ENCODE measurements at regions not wholly inside any gene's neighbourhood (a gene's known extent, or its start where the extent isn't known, plus 50 kb on each side); places are given as distances from the start of the nearest gene placed in this dataset.

DNA sequence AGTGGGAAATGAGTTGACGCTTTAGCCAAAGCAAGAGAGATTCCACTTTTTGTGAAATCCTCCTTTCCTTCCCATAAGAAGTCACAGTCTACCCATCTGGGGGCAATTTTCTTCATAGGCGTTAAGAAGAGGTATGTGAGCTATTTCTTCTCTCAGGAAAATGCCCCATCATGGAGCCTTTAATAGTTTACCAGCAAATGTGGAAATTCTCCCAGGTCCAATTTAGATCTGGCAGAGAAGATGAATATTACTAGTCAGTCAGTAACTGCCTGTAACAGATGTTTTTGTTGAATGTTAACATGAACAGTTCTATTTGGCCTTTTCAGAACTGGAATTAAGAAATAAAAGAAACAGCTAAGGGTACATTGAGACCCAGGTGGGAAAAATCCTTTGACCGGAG, 156.4 kb upstream of the RFX3 start:
- Histone ChIP-seq H3K27ac (ENCODE audit: insufficient read depth in 1 of 2, low read depth in 1 of 2, low read length in 2 of 2, poor library complexity in 1 of 2, severe bottlenecking in 2 of 2) (no peak overlapping the region), H3K27me3 (replicated peaks in 2 of 5; ENCODE audit: control insufficient read depth in 4 of 5, insufficient read depth in 5 of 5, low read length in 4 of 5) (no peaks in the 10 kb centered on the region), H3K4me1 (ENCODE audit: control extremely low read depth in 1 of 4, control insufficient read depth in 4 of 4, insufficient read depth in 4 of 4, low read length in 3 of 4) (no peaks in the 10 kb centered on the region), H3K9me3 (ENCODE audit: control extremely low read depth in 1 of 5, control insufficient read depth in 4 of 5, insufficient read depth in 2 of 5, low read depth in 1 of 5, low read length in 4 of 5) (no peaks in the 10 kb centered on the region), H3K36me3 (ENCODE audit: control insufficient read depth in 4 of 4, insufficient read depth in 4 of 4, low read length in 3 of 4) (no peaks in the 10 kb centered on the region), H3K4me3 (ENCODE audit: control insufficient read depth in 1 of 7, extremely low read depth in 1 of 7, insufficient read depth in 4 of 7, low read depth in 2 of 7, low read length in 6 of 7) (no peak overlapping the region)
- DNase-seq: no peak
- WGBS (ENCODE audit: insufficient coverage): 100% methylated on average over 2 of the region's 3 CpGs
- POLR2A ChIA-PET: no interaction called here
- CTCF ChIA-PET: interaction anchor here (1.3 kb wide), 1 partner anchor 30 kb away, joined by 3 read pairs; no protein-coding TSS in a partner anchor

DNA sequence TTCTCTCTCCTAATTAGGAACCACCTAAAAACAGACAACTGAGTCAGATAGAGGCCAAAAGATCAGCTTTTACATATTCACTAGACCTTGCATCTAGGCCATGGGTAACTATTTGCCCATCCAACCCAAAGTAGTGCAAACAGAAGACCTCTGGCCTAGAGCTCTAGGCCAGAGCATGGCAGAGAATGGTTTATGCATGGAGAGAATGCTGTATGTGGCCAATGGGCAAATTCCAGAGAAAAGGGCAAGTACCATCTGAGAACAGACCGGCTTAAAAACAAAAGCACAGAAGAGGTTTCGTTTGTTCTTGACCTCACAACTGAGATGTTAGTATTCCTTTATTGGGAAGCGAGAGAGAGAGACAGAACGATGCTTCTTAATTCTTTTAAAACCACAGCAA, 151.7 kb upstream of the RFX3 start:
- no peak overlapping the region for H3K4me3 ChIP-seq (ENCODE audit: control insufficient read depth in 1 of 7, extremely low read depth in 1 of 7, insufficient read depth in 4 of 7, low read depth in 2 of 7, low read length in 6 of 7)
- peaks cover 0 to 2% (median 0%) of the 10 kb centered on the region in 5 experiments for H3K27me3 ChIP-seq (replicated peaks in 2 of 5; ENCODE audit: control insufficient read depth in 4 of 5, insufficient read depth in 5 of 5, low read length in 4 of 5)
- no peak for DNase-seq
- H3K27ac ChIP-seq (ENCODE audit: insufficient read depth in 1 of 2, low read depth in 1 of 2, low read length in 2 of 2, poor library complexity in 1 of 2, severe bottlenecking in 2 of 2): no peak overlapping the region
- ChIA-PET CTCF (no interaction called here), POLR2A (no interaction called here)
- H3K36me3 ChIP-seq (ENCODE audit: control insufficient read depth in 4 of 4, insufficient read depth in 4 of 4, low read length in 3 of 4): no peaks in the 10 kb centered on the region
- 96% methylated on average over 3 of the region's 4 CpGs for WGBS (ENCODE audit: insufficient coverage)
- no peaks in the 10 kb centered on the region for H3K4me1 ChIP-seq (ENCODE audit: control extremely low read depth in 1 of 4, control insufficient read depth in 4 of 4, insufficient read depth in 4 of 4, low read length in 3 of 4)
- no peaks in the 10 kb centered on the region for H3K9me3 ChIP-seq (ENCODE audit: control extremely low read depth in 1 of 5, control insufficient read depth in 4 of 5, insufficient read depth in 2 of 5, low read depth in 1 of 5, low read length in 4 of 5)

DNA sequence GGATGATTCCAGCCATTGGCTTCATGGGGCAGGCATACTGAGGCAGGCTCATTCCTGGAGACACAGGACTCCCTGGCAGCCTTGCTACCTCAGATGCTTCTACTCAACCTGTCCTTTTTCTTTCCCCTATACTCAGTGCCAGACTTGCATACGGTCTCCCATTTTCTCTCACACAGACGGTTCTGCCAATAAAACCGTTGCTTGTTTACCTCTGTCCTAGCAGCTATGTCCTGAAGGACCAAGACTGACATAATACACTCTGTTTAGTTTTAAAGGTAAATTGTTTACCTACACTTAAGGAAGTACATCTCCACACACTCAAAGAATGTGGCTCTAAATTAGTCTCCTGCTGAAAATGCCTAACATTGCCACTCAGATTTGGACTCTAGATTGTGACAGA, 151.0 kb upstream of the RFX3 start:
- ChIA-PET CTCF (no interaction called here), POLR2A (no interaction called here)
- Histone ChIP-seq H3K9me3 (ENCODE audit: control extremely low read depth in 1 of 5, control insufficient read depth in 4 of 5, insufficient read depth in 2 of 5, low read depth in 1 of 5, low read length in 4 of 5) (no peaks in the 10 kb centered on the region), H3K27me3 (replicated peaks in 2 of 5; ENCODE audit: control insufficient read depth in 4 of 5, insufficient read depth in 5 of 5, low read length in 4 of 5) (peaks cover 0 to 2% (median 0%) of the 10 kb centered on the region in 5 experiments), H3K4me3 (ENCODE audit: control insufficient read depth in 1 of 7, extremely low read depth in 1 of 7, insufficient read depth in 4 of 7, low read depth in 2 of 7, low read length in 6 of 7) (no peak overlapping the region), H3K4me1 (ENCODE audit: control extremely low read depth in 1 of 4, control insufficient read depth in 4 of 4, insufficient read depth in 4 of 4, low read length in 3 of 4) (no peaks in the 10 kb centered on the region), H3K27ac (ENCODE audit: insufficient read depth in 1 of 2, low read depth in 1 of 2, low read length in 2 of 2, poor library complexity in 1 of 2, severe bottlenecking in 2 of 2) (no peak overlapping the region), H3K36me3 (ENCODE audit: control insufficient read depth in 4 of 4, insufficient read depth in 4 of 4, low read length in 3 of 4) (no peaks in the 10 kb centered on the region)
- DNase-seq: no peak
- 97% methylated on average over 3 of the region's 3 CpGs for WGBS (ENCODE audit: insufficient coverage)

DNA sequence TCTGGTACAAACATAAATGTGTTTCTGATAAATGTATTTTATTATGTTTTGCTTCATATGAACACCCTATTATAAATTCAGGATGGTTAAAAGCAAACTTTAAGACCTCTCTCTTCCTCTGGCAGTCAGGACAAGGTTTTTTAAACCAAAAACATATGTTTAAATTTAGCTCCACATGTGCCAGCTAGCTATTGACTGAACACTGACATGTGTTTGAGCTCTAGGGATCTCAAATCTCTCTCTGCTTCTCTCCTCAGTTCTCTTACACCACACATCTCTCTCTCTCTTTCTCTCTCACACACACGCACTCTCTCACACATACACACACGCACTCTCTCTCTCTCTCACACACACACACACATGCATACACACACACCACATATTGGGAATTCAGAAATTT, 150.1 kb upstream of the RFX3 start:
- H3K27ac ChIP-seq (ENCODE audit: insufficient read depth in 1 of 2, low read depth in 1 of 2, low read length in 2 of 2, poor library complexity in 1 of 2, severe bottlenecking in 2 of 2): no peak overlapping the region
- no peaks in the 10 kb centered on the region for H3K36me3 ChIP-seq (ENCODE audit: control insufficient read depth in 4 of 4, insufficient read depth in 4 of 4, low read length in 3 of 4)
- peaks cover 0 to 2% (median 0%) of the 10 kb centered on the region in 5 experiments for H3K27me3 ChIP-seq (replicated peaks in 2 of 5; ENCODE audit: control insufficient read depth in 4 of 5, insufficient read depth in 5 of 5, low read length in 4 of 5)
- WGBS (ENCODE audit: insufficient coverage): no CpG with 5 or more reads among the region's 2 CpGs
- H3K4me3 ChIP-seq (ENCODE audit: control insufficient read depth in 1 of 7, extremely low read depth in 1 of 7, insufficient read depth in 4 of 7, low read depth in 2 of 7, low read length in 6 of 7): no peak overlapping the region
- DNase-seq: no peak
- CTCF ChIA-PET: no interaction called here
- POLR2A ChIA-PET: no interaction called here
- H3K4me1 ChIP-seq (ENCODE audit: control extremely low read depth in 1 of 4, control insufficient read depth in 4 of 4, insufficient read depth in 4 of 4, low read length in 3 of 4): no peaks in the 10 kb centered on the region
- H3K9me3 ChIP-seq (ENCODE audit: control extremely low read depth in 1 of 5, control insufficient read depth in 4 of 5, insufficient read depth in 2 of 5, low read depth in 1 of 5, low read length in 4 of 5): no peaks in the 10 kb centered on the region

DNA sequence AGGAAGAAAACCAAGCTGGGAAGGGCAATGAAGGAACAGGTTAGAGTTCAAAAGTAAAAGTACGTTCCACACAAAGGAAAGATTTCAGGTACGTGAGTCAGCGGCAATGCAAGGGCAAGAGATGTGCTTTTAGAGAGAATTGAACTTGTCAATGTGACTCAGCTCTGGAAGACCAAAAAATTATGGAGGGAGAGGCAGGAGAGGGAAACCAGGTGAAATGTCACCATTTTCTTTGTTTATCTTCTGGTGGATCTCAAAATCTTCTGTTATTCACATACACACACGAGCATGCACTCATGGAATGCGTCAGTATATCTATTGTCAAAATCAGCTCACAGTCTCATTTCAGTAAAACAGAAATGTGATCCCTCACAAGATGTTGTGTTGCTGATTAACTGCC, 148.8 kb upstream of the RFX3 start:
- POLR2A ChIA-PET: no interaction called here
- peaks cover 0 to 2% (median 0%) of the 10 kb centered on the region in 5 experiments for H3K27me3 ChIP-seq (replicated peaks in 2 of 5; ENCODE audit: control insufficient read depth in 4 of 5, insufficient read depth in 5 of 5, low read length in 4 of 5)
- H3K4me1 ChIP-seq (ENCODE audit: control extremely low read depth in 1 of 4, control insufficient read depth in 4 of 4, insufficient read depth in 4 of 4, low read length in 3 of 4): no peaks in the 10 kb centered on the region
- no peak overlapping the region for H3K27ac ChIP-seq (ENCODE audit: insufficient read depth in 1 of 2, low read depth in 1 of 2, low read length in 2 of 2, poor library complexity in 1 of 2, severe bottlenecking in 2 of 2)
- CTCF ChIA-PET: no interaction called here
- WGBS (ENCODE audit: insufficient coverage): 100% methylated on average over 5 of the region's 5 CpGs
- H3K9me3 ChIP-seq (ENCODE audit: control extremely low read depth in 1 of 5, control insufficient read depth in 4 of 5, insufficient read depth in 2 of 5, low read depth in 1 of 5, low read length in 4 of 5): no peaks in the 10 kb centered on the region
- no peak for DNase-seq
- H3K36me3 ChIP-seq (ENCODE audit: control insufficient read depth in 4 of 4, insufficient read depth in 4 of 4, low read length in 3 of 4): no peaks in the 10 kb centered on the region
- no peak overlapping the region for H3K4me3 ChIP-seq (ENCODE audit: control insufficient read depth in 1 of 7, extremely low read depth in 1 of 7, insufficient read depth in 4 of 7, low read depth in 2 of 7, low read length in 6 of 7)

DNA sequence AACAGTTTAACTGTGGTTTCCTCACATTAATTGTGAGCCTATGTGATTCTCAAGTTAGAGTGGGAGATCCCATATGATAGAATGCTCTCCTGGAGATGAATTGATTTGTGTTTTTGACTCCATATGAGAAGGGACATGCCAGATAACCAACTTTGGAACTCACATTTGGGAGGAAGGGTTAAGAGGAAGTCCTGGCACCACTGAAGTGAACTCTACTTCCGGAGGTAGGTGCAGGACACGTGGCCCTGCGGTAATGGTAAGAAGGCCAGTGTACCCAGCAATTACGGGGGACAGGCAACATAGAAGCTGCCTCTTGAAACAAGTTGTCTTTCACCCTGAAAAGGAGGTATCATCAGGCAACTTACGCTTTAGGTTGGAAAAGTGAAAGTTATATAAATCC, 146.6 kb upstream of the RFX3 start:
- Histone ChIP-seq H3K9me3 (ENCODE audit: control extremely low read depth in 1 of 5, control insufficient read depth in 4 of 5, insufficient read depth in 2 of 5, low read depth in 1 of 5, low read length in 4 of 5) (no peaks in the 10 kb centered on the region), H3K4me3 (ENCODE audit: control insufficient read depth in 1 of 7, extremely low read depth in 1 of 7, insufficient read depth in 4 of 7, low read depth in 2 of 7, low read length in 6 of 7) (no peak overlapping the region), H3K4me1 (ENCODE audit: control extremely low read depth in 1 of 4, control insufficient read depth in 4 of 4, insufficient read depth in 4 of 4, low read length in 3 of 4) (no peaks in the 10 kb centered on the region), H3K27ac (ENCODE audit: insufficient read depth in 1 of 2, low read depth in 1 of 2, low read length in 2 of 2, poor library complexity in 1 of 2, severe bottlenecking in 2 of 2) (no peak overlapping the region), H3K36me3 (ENCODE audit: control insufficient read depth in 4 of 4, insufficient read depth in 4 of 4, low read length in 3 of 4) (no peaks in the 10 kb centered on the region), H3K27me3 (replicated peaks in 2 of 5; ENCODE audit: control insufficient read depth in 4 of 5, insufficient read depth in 5 of 5, low read length in 4 of 5) (peaks cover 0 to 2% (median 0%) of the 10 kb centered on the region in 5 experiments)
- ChIA-PET POLR2A (no interaction called here), CTCF (interaction anchor here (1.1 kb wide), 1 partner anchor 8 kb away, joined by 3 read pairs; no protein-coding TSS in a partner anchor)
- 82% methylated on average over 5 of the region's 5 CpGs for WGBS (ENCODE audit: insufficient coverage)
- DNase-seq: no peak

DNA sequence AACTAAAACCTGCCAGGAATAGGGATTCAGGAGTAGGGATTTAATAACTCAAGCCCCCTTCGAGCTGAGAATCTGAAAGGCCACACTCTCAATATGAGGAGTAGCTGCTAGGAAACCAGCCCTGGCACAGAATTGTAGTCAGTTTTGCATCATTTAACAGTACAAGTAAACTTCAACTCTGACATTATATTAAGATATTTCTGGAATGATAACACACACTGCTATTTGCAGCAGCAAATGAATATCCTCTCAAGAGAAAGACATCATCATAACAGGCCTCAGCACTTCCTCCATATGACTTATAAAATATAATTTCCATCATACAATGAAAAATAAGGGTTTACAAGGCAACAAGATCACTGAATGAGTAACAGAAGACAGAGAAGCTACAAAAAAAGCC, 138.2 kb upstream of the RFX3 start:
- POLR2A ChIA-PET: no interaction called here
- no peak overlapping the region for H3K4me3 ChIP-seq (ENCODE audit: control insufficient read depth in 1 of 7, extremely low read depth in 1 of 7, insufficient read depth in 4 of 7, low read depth in 2 of 7, low read length in 6 of 7)
- H3K27ac ChIP-seq (ENCODE audit: insufficient read depth in 1 of 2, low read depth in 1 of 2, low read length in 2 of 2, poor library complexity in 1 of 2, severe bottlenecking in 2 of 2): no peak overlapping the region
- no peaks in the 10 kb centered on the region for H3K9me3 ChIP-seq (ENCODE audit: control extremely low read depth in 1 of 5, control insufficient read depth in 4 of 5, insufficient read depth in 2 of 5, low read depth in 1 of 5, low read length in 4 of 5)
- H3K36me3 ChIP-seq (ENCODE audit: control insufficient read depth in 4 of 4, insufficient read depth in 4 of 4, low read length in 3 of 4): no peaks in the 10 kb centered on the region
- no peak for DNase-seq
- CTCF ChIA-PET: interaction anchor here (0.8 kb wide), 2 partner anchors 9 to 197 kb away, joined by 3 read pairs; no protein-coding TSS in a partner anchor
- H3K4me1 ChIP-seq (ENCODE audit: control extremely low read depth in 1 of 4, control insufficient read depth in 4 of 4, insufficient read depth in 4 of 4, low read length in 3 of 4): no peaks in the 10 kb centered on the region
- WGBS (ENCODE audit: insufficient coverage): 100% methylated on average over 1 of the region's 1 CpG
- H3K27me3 ChIP-seq (replicated peaks in 2 of 5; ENCODE audit: control insufficient read depth in 4 of 5, insufficient read depth in 5 of 5, low read length in 4 of 5): no peaks in the 10 kb centered on the region

All from common myeloid progenitor, CD34-positive (primary cell).